GM12878 (cell line): ENCODE measurements at regions not wholly inside any gene's neighbourhood (a gene's known extent, or its start where the extent isn't known, plus 50 kb on each side); places are given as distances from the start of the nearest gene placed in this dataset.

Experiments
- ATAC-seq: fragments of 200-7000 bp; cut with Tn5 transposase; 3 replicates; pipeline ENCODE4 v1.9.1; 2020; ENCODE audit warnings: mild to moderate bottlenecking, moderate library complexity
- BruUV-seq: library from RNA; stranded (reverse); fragments of 400-500 nt; replicated peaks from 2 replicates; lab custom pipeline; 2021; lab: Mats Ljungman, UMichigan
- CTCF ChIA-PET: fragments of 300-600 bp; sonication (Branson Sonifier 250); formaldehyde crosslinking; extraction: SDS; loops from one replicate; lab custom pipeline; 2021; ENCODE audit warnings: inconsistent platforms; lab: Yijun Ruan, JAX
- POLR2A ChIA-PET: fragments of 350-600 bp; formaldehyde crosslinking; extraction: SDS; loops from one replicate; lab custom pipeline; 2021; ENCODE audit warnings: inconsistent platforms; lab: Charles Lee
- RAD21 ChIA-PET: fragments of 300-600 bp; sonication (Branson Sonifier 250); formaldehyde crosslinking; loops from one replicate; lab custom pipeline; 2023; ENCODE audit warnings: antibody characterized with exemption; ENCODE audit not compliant: unreplicated experiment; lab: Charles Lee
- SMC1A ChIA-PET: fragments of 300-600 bp; sonication (Branson Sonifier 250); formaldehyde crosslinking; loops from one replicate; lab custom pipeline; 2023; ENCODE audit not compliant: unreplicated experiment, uncharacterized antibody; lab: Charles Lee
- DNase-seq: peaks from one replicate; pipeline ENCODE4 v3.0.0-alpha.2; 2011; ENCODE audit warnings: low read depth, low spot score
- FAIRE-seq: peaks from 3 replicates; lab custom pipeline; 2011; peaks lifted over from hg19 to GRCh38; lab: Jason Lieb, UNC
- H2AFZ ChIP-seq: 2 replicates; pipeline ENCODE4 v1.6.0; 2011; ENCODE audit warnings: low read depth, low read length, control low read depth; ENCODE audit not compliant: control insufficient read depth
- H3K27ac ChIP-seq: 2 replicates; pipeline ENCODE4 v1.5.1; 2011; ENCODE audit warnings: control low read depth; ENCODE audit not compliant: control insufficient read depth, insufficient read depth
- H3K27me3 ChIP-seq, 2 experiments: replicated peaks in 1 of 2; 2 replicates each; pipeline versions ENCODE4 v1.6.0 to v1.6.1; 2011; ENCODE audit warnings: low read length in 1 of 2; ENCODE audit not compliant: control insufficient read depth in 2 of 2, insufficient read depth in 2 of 2
- H3K36me3 ChIP-seq, 2 experiments: 2 replicates each; pipeline ENCODE4 v1.5.1; 2011; ENCODE audit warnings: low read length in 1 of 2; ENCODE audit not compliant: control insufficient read depth in 2 of 2, insufficient read depth in 2 of 2
- H3K4me1 ChIP-seq: 2 replicates; pipeline ENCODE4 v1.6.1; 2011; ENCODE audit warnings: mild to moderate bottlenecking, low read length, moderate library complexity, mixed read lengths; ENCODE audit not compliant: control insufficient read depth, insufficient read depth
- H3K4me2 ChIP-seq: 2 replicates; pipeline ENCODE4 v1.6.0; 2011; ENCODE audit warnings: control low read depth; ENCODE audit not compliant: control insufficient read depth, insufficient read depth
- H3K4me3 ChIP-seq: fragments of 200-600 bp; sonication (generic); 2 replicates; pipeline ENCODE4 v1.5.1; 2016
- H3K79me2 ChIP-seq: 2 replicates; pipeline ENCODE4 v1.6.0; 2011; ENCODE audit warnings: low read length; ENCODE audit not compliant: control insufficient read depth, insufficient read depth
- H3K9ac ChIP-seq: 2 replicates; pipeline ENCODE4 v1.8.0; 2011; ENCODE audit warnings: low read length, control low read depth, mixed read lengths; ENCODE audit not compliant: control insufficient read depth, insufficient read depth
- H3K9me3 ChIP-seq: replicated peaks from 3 replicates; pipeline ENCODE4 v1.5.1; 2011; ENCODE audit warnings: mild to moderate bottlenecking, low read length; ENCODE audit not compliant: control insufficient read depth, insufficient read depth
- H4K20me1 ChIP-seq: 2 replicates; pipeline ENCODE4 v1.6.0; 2011; ENCODE audit not compliant: control insufficient read depth, insufficient read depth
- CBFB ChIP-seq: IDR thresholded peaks from 2 replicates; pipeline ENCODE4 v1.6.1; 2016; ENCODE audit warnings: antibody characterized with exemption, low read depth
- DPF2 ChIP-seq: fragments of 450-650 bp; IDR thresholded peaks from 2 replicates; pipeline ENCODE4 v1.6.1; 2017; ENCODE audit warnings: mild to moderate bottlenecking
- EGR1 ChIP-seq, 2 experiments: IDR thresholded peaks; 1 replicate in 1 of 2; 2 replicates in 1 of 2; pipeline ENCODE4 v1.6.1; 2011 to 2012; ENCODE audit warnings: low read depth in 2 of 2, low read length in 2 of 2, borderline replicate concordance in 1 of 2, mild to moderate bottlenecking in 1 of 2, moderate library complexity in 1 of 2
- IKZF2 ChIP-seq, 2 experiments: fragments of 450-650 bp; IDR thresholded peaks; 2 replicates each; pipeline ENCODE4 v1.6.1; 2017; ENCODE audit warnings: mild to moderate bottlenecking in 2 of 2, moderate library complexity in 2 of 2
- MEF2A ChIP-seq: IDR thresholded peaks from 2 replicates; pipeline ENCODE4 v1.6.1; 2011; ENCODE audit warnings: low read depth, mild to moderate bottlenecking, low read length, moderate library complexity; ENCODE audit not compliant: insufficient read depth
- NFIC ChIP-seq: IDR thresholded peaks from 2 replicates; pipeline ENCODE4 v1.6.1; 2012; ENCODE audit warnings: low read depth, mild to moderate bottlenecking, inconsistent platforms, low read length, moderate library complexity
- PAX8 ChIP-seq: fragments of 450-650 bp; IDR thresholded peaks from 2 replicates; pipeline ENCODE4 v1.6.1; 2017; ENCODE audit warnings: mild to moderate bottlenecking, moderate library complexity
- REST ChIP-seq: IDR thresholded peaks from 2 replicates; pipeline ENCODE4 v1.6.1; 2012; ENCODE audit warnings: mild to moderate bottlenecking, low read depth, low read length
- RUNX3 ChIP-seq: IDR thresholded peaks from 2 replicates; pipeline ENCODE4 v1.6.1; 2012; ENCODE audit warnings: low read length, inconsistent platforms
- SUZ12 ChIP-seq: fragments of 200-600 bp; sonication (generic); IDR thresholded peaks from one replicate; pipeline ENCODE4 v1.6.1; 2018; ENCODE audit warnings: antibody characterized with exemption, mild to moderate bottlenecking; ENCODE audit not compliant: unreplicated experiment
- WGBS: methylation state at CpG from one replicate; pipeline ENCODE4 v1.1.6; 2016; ENCODE audit warnings: low lambda C conversion rate; ENCODE audit not compliant: insufficient replicate concordance, insufficient coverage; ENCODE audit errors: missing lambda C conversion rate; 5-methylcytosine and 5-hydroxymethylcytosine counted together
- in situ Hi-C: fragments of 300-500 bp; cut with MboI; formaldehyde crosslinking; loops from 9 replicates; pipeline ENCODE4 v1.14.3; 2018; ENCODE audit warnings: mixed read lengths
- intact Hi-C: fragments of 100-400 bp; cut with micrococcal nuclease; formaldehyde crosslinking; loops from one replicate; pipeline ENCODE4 v1.14.2; 2022; ENCODE audit not compliant: unreplicated experiment

- ChIA-PET SMC1A (no interaction called here), CTCF (interaction anchor here (0.7 kb wide), 1 partner anchor 15 kb away, joined by 4 read pairs; no protein-coding TSS in a partner anchor), POLR2A (no interaction called here), RAD21 (no interaction called here)
- Histone ChIP-seq H3K27ac (no peak overlapping the region), H3K4me1 (no peaks in the 10 kb centered on the region), H2AFZ (no peak overlapping the region), H3K9ac (no peak overlapping the region), H3K9me3 (no peaks in the 10 kb centered on the region), H3K79me2 (no peaks in the 10 kb centered on the region), H3K4me3 (no peak overlapping the region), H3K27me3 (no peaks in the 10 kb centered on the region), H3K36me3 (no peaks in the 10 kb centered on the region), H4K20me1 (no peaks in the 10 kb centered on the region), H3K4me2 (no peak overlapping the region)
- no TSS peak for BruUV-seq
- WGBS = 17% methylated on average over 2 of the region's 2 CpGs
- in situ Hi-C loops = no loop called here
- no peak for FAIRE-seq
- intact Hi-C loops = no loop called here
- peak; percentile 19 for DNase-seq
- peak; percentile 78 for ATAC-seq
- TF ChIP-seq RUNX3 = peak; percentile 21; the same call in 1 of the 2 replicates
- TF ChIP-seq MEF2A = no peak
- TF ChIP-seq IKZF2 (IDR thresholded peaks at IDR 0.05) = peak; percentile 23 to 42; a peak in 2 of 4 replicates
- TF ChIP-seq DPF2 = 0 out of 2 replicates have a peak, but pooled peaks have one; percentile 26
Observed at GRCh38 chr12:25771041-25771440, 187.4 kb upstream of the RASSF8 start.

- Histone ChIP-seq H3K4me2 (no peak overlapping the region), H3K79me2 (no peaks in the 10 kb centered on the region), H3K27ac (no peak overlapping the region), H3K9me3 (no peaks in the 10 kb centered on the region), H3K4me1 (no peaks in the 10 kb centered on the region), H2AFZ (no peak overlapping the region), H4K20me1 (no peaks in the 10 kb centered on the region), H3K4me3 (no peak overlapping the region), H3K27me3 (no peaks in the 10 kb centered on the region), H3K9ac (no peak overlapping the region), H3K36me3 (no peaks in the 10 kb centered on the region)
- in situ Hi-C loops (no loop called here), intact Hi-C loops (no loop called here)
- POLR2A ChIA-PET = interaction anchor here (0.7 kb wide), 1 partner anchor 737 kb away, joined by 3 read pairs; no protein-coding TSS in a partner anchor
- RAD21 ChIA-PET = no interaction called here
- ATAC-seq (no peak), FAIRE-seq (no peak), DNase-seq (no peak)
- SMC1A ChIA-PET = no interaction called here
- CTCF ChIA-PET = no interaction called here
- BruUV-seq = no TSS peak
- no peak for TF ChIP-seq CBFB
- no peak for TF ChIP-seq PAX8
- TF ChIP-seq EGR1 (IDR thresholded peaks at IDR 0.05; ENCODE audit: borderline replicate concordance in 1 of 2, low read depth in 2 of 2, low read length in 2 of 2) = no peak
- TF ChIP-seq SUZ12 = no peak
- no peak for TF ChIP-seq NFIC
- no peak for TF ChIP-seq REST
- WGBS = 23% methylated on average over 3 of the region's 4 CpGs
Observed at GRCh38 chr12:25771476-25771875, 187.0 kb upstream of the RASSF8 start.
